HG03571 (cell line): ENCODE measurements at regions not wholly inside any gene's neighbourhood (a gene's known extent, or its start where the extent isn't known, plus 50 kb on each side); places are given as distances from the start of the nearest gene placed in this dataset.
"Not testable (repeated sequence)": the region's sequence is repeated elsewhere in the genome, so short reads cannot be mapped to it uniquely, and the experiment has no call there.

Experiments used
- ATAC-seq: cut with Tn5 transposase; IDR thresholded peaks from one replicate; pipeline ENCODE4 v1.9.1; 2021; ENCODE audit not compliant: unreplicated experiment

- no peak for ATAC-seq
These were observed 651.8 kb upstream of the GOT2 start for GRCh38 chr16:59385959-59386358.

GRCh38 chr16:59385491-59385890 is 651.4 kb upstream of the GOT2 start:
- ATAC-seq, result no peak

- no peak for ATAC-seq
These were observed 639.5 kb upstream of the GOT2 start for GRCh38 chr16:59373632-59374031.

GRCh38 chr16:59370717-59371116 is 636.6 kb upstream of the GOT2 start:
- no peak for ATAC-seq

DNA sequence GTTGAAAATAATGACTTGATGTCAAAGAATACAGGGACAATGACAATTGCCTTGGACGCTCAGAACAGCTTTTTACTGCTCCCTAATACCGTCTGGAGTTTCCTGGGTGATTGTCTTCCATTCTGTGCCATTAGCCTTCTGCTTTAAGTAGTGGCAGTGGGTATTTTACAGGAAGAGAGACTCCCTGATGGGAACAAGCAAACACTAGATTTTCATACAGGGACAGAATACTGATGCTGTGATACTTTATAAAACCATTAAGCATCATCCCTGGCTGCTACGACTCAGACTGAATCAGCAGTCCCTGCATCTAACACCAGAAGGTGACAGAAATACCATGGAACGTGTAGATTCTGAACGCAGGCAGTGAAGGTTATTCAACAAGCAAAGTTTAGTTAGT is 635.4 kb upstream of the GOT2 start:
- ATAC-seq, result no peak

- ATAC-seq, result no peak
These were observed 634.5 kb upstream of the GOT2 start for GRCh38 chr16:59368586-59368985.

DNA sequence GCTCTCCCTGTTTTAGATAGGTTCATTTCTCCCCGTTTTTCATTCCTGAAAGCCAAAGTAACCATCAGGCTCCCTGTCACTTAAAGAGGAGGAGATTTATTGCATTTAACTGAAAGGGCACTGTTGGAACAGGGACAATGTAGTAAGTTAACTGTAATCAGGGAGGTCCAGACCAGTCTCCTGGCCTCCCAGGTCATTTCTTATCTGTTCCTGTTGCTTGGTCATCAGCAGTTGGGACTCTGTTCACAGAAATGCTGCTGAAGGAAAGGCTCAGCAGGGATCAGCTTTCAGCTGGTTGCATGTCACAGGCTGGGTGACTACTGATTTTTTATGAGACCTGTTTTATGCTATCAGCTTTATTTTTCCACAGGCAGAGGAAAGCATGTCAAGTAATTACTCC is 622.6 kb upstream of the GOT2 start:
- ATAC-seq, result no peak

- ATAC-seq, result no peak
These were observed 622.0 kb upstream of the GOT2 start for GRCh38 chr16:59356144-59356543.

DNA sequence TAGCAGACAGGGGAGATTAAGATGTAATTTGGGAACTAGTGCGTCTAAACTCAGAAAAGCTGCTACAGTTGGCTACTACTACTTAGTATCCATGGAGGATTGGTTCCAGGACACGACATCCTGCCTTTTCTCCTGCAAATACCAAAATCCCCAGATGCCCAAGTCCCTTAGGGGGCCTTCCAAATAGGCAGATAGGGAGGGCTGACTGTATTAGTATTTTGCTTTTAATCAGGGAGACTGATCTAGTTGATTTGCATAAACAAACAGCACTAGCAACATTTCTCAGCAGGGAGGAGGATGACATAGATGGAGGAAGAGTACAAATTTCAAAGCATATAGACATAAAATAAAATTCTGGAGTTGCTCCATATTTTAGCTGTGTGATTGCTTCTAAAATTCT is 621.6 kb upstream of the GOT2 start:
- ATAC-seq, result no peak

- ATAC-seq, result no peak
These were observed 617.3 kb upstream of the GOT2 start for GRCh38 chr16:59351305-59351903.

GRCh38 chr16:59350670-59351069 is 616.6 kb upstream of the GOT2 start:
- ATAC-seq, result no peak

DNA sequence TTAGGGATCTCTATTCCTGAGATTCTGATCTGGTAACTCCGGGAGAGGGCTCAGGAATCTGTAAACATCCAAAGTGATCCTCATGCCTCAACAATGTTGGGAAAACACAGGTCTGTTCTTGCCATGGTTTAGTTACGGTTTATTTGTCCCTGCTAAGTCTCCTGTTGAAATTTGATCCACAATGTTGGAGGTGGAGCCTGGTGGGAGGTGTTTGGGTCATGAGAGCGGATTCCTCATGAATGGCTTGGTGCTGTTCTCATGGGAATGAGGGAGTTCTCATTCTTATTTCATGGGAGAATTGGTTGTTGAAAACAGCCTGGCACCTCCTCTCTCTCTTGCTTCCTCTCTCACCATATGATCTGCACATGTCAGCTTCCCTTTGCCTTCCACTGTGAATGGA is 608.6 kb upstream of the GOT2 start:
- no peak for ATAC-seq

- no peak for ATAC-seq
These were observed 607.3 kb upstream of the GOT2 start for GRCh38 chr16:59341368-59341767.

DNA sequence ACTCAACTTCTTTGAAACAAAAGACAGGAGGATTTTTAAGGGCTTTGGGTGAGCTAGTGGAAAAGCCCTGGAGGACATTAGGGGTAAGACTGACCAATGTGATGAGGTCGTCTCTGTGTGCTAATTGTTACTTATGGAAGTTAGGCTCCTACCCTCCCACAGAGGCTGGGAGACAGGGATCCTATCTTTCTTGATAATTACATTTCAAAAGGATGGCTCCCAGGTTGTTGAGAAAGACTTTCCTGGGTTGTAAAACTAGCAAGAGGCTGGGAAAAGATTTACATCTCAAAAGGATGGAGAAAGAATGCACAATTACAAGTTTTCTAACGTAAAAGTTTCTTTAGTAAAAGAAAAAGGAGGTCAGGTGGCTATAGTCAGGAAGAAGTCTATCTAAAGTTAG is 605.8 kb upstream of the GOT2 start:
- no peak for ATAC-seq

DNA sequence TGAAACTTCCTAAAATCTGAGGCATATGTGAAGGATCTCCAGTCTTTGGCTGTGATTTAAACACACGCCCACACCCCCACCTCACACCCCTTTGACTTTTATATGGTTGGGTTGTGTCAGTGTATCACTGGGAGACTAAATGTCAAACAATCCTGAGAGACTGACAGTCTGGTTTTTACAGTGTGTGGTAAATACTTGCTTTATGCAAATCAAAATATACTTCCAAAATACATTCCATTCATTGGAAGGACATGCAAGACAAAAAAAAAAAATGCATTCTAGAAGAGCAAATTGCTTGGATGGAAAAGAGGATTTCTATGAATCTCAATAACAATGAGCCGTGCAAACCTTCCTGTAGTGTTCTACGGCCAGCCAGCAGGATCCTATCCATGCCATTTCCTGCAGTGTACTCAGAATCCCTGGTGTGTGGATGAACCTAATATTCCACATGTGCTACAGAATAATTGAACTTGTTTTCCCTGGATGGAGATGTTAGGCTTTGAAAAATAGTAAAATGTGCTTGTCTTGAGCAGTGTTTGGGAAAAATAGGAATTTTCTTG is 602.1 kb upstream of the GOT2 start:
- no peak for ATAC-seq

GRCh38 chr16:59331708-59332107 is 597.6 kb upstream of the GOT2 start:
- ATAC-seq, result not testable (repeated sequence)

- no peak for ATAC-seq
These were observed 596.0 kb upstream of the GOT2 start for GRCh38 chr16:59330019-59330670.

DNA sequence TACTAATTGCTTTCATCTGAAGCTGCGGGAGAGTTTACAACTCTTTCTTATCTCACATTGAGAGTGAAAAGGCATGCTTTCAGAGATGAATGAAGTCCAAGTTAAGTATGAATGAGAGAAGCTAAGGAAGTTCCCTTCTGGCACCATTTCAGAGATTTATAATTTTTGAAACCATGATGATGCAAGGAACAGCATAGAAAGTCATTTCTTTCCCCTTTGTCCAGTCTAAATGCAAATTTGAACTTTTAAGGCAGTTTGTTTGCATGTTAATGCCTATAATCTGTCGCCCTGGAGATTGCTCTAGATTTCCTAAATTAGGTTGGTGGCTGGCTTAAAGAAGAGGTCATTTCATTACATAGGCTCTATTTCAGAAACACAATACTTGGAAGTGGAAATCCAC is 594.8 kb upstream of the GOT2 start:
- no peak for ATAC-seq

- no peak for ATAC-seq
These were observed 593.8 kb upstream of the GOT2 start for GRCh38 chr16:59327894-59328293.

DNA sequence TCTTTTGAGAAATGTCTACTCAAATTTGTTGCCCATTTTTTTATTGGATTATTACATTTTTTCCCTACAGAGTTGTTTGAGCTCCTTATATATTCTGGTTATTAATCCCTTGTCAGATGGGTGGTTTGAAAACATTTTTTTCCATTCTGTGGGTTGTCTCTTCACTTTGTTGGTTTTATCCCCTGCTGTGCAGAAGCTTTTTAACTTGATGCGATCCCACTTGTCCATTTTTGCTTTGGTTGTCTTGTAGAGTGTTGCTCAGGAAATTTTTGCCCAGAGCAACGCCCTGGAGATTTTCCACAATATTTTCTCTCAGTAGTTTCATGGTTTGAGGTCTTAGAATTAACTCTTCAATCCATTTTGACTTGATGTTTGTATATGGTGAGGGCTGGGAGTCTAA is 592.8 kb upstream of the GOT2 start:
- no peak for ATAC-seq

DNA sequence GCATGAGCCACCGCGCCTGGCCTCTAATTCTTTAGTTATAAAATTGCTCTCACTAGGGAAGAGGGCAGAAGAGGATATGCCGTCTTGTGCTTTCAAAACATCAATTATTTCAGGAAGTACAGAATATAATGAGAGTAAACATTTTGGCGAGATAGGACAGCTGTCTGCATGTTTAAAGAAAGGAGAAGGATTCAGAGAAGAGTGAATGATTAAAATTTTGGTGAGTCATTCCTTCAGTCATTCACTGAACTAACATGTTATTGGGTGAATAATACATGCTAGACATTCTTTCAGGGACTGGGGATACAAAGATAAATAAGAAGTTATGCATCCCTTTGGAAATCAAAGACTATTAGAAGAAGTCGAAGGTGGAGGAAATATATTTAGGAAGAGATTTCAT is 590.3 kb upstream of the GOT2 start:
- ATAC-seq, result no peak

- ATAC-seq, result no peak
These were observed 586.5 kb upstream of the GOT2 start for GRCh38 chr16:59320657-59321056.

- ATAC-seq, result no peak
These were observed 585.8 kb upstream of the GOT2 start for GRCh38 chr16:59319871-59320270.
